Lower lobe of right lung (tissue), 2 donors: ENCODE measurements at regions not wholly inside any gene's neighbourhood (a gene's known extent, or its start where the extent isn't known, plus 50 kb on each side); places are given as distances from the start of the nearest gene placed in this dataset.

ENCODE experiments used
- ATAC-seq, 2 donors: fragments of 200-7000 bp; cut with Tn5 transposase; one replicate each; pipeline ENCODE4 v1.9.1; 2020 to 2022; ENCODE audit warnings: mild to moderate bottlenecking in 2 of 2, moderate library complexity in 2 of 2
- DNase-seq: peaks from one replicate; pipeline ENCODE4 v3.0.0-alpha.2; 2020
- H3K27ac ChIP-seq: fragments of 200-600 bp; one replicate; pipeline ENCODE4 v1.8.0; 2022
- H3K27me3 ChIP-seq: fragments of 200-600 bp; one replicate; pipeline ENCODE4 v1.8.0; 2022; ENCODE audit warnings: low read depth
- H3K36me3 ChIP-seq: fragments of 200-600 bp; one replicate; pipeline ENCODE4 v1.8.0; 2022; ENCODE audit warnings: mild to moderate bottlenecking
- H3K4me1 ChIP-seq: fragments of 200-600 bp; one replicate; pipeline ENCODE4 v1.8.0; 2022
- H3K4me3 ChIP-seq: fragments of 200-600 bp; one replicate; pipeline ENCODE4 v1.8.0; 2022; ENCODE audit warnings: mild to moderate bottlenecking
- H3K9me3 ChIP-seq: fragments of 200-600 bp; one replicate; pipeline ENCODE4 v1.8.0; 2022
- intact Hi-C: fragments of 100-400 bp; cut with DNase I; formaldehyde crosslinking; loops from one replicate; pipeline ENCODE4 v1.11.0; 2022
- TF ChIP-seq, protein P1 (sequence below): fragments of 200-600 bp; IDR thresholded peaks from one replicate; pipeline ENCODE4 v1.8.0; 2022; ENCODE audit warnings: antibody characterized with exemption, mild to moderate bottlenecking
- donor health status: DM: no; HTN: yes; CAD: no; lungs with severe emphysema.

DNA sequence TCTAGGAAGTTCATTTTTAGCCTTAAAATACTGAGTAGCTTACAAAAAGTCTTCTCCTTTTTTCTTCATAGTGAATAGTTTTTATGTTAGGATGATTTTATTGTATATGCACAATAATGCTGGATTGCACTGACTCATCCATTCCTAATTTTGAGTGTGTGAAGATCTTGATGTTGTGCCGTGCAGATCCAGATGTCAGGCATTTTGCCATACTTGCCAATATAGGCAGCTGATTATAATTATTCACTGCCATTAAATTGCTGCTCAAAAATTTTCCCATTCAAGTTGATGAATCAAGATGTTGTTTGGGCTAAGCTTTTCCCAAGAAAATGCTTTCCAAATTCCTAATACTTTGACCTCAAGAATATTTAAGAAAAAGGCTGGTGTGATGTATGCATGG lies 218.3 kb downstream of the AHR start:
- ATAC-seq (no peak), DNase-seq (no peak)
- H3K27ac ChIP-seq, result no peak overlapping the region
- H3K27me3 ChIP-seq, result no peaks in the 10 kb centered on the region
- intact Hi-C loops, result no loop called here
- H3K4me1 ChIP-seq, result peaks cover 9% of the 10 kb centered on the region
- TF ChIP-seq, protein P1, sequence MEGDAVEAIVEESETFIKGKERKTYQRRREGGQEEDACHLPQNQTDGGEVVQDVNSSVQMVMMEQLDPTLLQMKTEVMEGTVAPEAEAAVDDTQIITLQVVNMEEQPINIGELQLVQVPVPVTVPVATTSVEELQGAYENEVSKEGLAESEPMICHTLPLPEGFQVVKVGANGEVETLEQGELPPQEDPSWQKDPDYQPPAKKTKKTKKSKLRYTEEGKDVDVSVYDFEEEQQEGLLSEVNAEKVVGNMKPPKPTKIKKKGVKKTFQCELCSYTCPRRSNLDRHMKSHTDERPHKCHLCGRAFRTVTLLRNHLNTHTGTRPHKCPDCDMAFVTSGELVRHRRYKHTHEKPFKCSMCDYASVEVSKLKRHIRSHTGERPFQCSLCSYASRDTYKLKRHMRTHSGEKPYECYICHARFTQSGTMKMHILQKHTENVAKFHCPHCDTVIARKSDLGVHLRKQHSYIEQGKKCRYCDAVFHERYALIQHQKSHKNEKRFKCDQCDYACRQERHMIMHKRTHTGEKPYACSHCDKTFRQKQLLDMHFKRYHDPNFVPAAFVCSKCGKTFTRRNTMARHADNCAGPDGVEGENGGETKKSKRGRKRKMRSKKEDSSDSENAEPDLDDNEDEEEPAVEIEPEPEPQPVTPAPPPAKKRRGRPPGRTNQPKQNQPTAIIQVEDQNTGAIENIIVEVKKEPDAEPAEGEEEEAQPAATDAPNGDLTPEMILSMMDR, result no peak
- H3K4me3 ChIP-seq, result no peak overlapping the region
- no peaks in the 10 kb centered on the region for H3K36me3 ChIP-seq
- no peaks in the 10 kb centered on the region for H3K9me3 ChIP-seq

DNA sequence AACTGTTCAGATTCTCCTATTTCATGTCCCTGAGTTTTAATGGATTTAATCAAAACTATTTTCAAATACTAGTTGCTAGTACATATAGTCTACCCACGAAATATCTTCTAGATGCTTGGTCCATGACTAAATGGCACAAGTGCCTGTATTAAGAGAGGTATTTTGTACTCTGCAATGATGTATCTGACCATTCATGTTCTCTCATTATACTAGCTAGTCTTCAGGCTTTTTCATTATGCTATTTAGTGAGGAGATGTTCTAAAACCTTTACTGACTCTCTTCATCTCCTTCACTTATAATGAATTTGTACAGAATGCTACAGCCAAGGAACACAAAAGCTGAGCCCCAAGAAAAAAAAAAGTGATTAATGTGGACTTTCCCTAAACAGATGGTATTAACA lies 222.5 kb downstream of the AHR start:
- H3K27ac ChIP-seq, result peak overlapping the region; percentile 2
- H3K4me3 ChIP-seq, result no peak overlapping the region
- intact Hi-C loops, result no loop called here
- no peaks in the 10 kb centered on the region for H3K36me3 ChIP-seq
- ATAC-seq (no peak), DNase-seq (no peak)
- TF ChIP-seq, protein P1, result no peak
- peaks cover 19% of the 10 kb centered on the region for H3K4me1 ChIP-seq
- H3K9me3 ChIP-seq, result no peaks in the 10 kb centered on the region
- H3K27me3 ChIP-seq, result no peaks in the 10 kb centered on the region

DNA sequence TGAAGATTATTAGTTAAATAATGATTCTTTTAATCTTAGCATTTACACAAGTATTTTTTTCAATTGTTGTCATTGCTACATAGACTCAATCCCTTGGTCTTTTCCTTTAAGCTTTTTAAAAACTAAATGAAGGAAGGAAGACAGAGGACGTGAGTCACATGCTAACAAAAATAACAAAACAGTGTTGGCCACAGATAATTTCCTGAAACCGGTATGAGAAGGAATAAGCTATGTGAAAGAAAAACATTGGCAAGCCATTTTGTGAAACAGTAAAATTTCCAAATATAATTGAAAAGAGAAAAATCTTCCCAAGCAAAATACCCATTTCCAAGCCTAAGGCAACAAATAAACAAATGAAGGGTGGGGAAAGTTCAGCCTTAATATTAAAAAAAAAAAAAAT lies 223.0 kb downstream of the AHR start:
- DNase-seq (no peak), ATAC-seq (no peak)
- Histone ChIP-seq H3K9me3 (no peaks in the 10 kb centered on the region), H3K4me1 (peaks cover 19% of the 10 kb centered on the region), H3K27me3 (no peaks in the 10 kb centered on the region), H3K4me3 (no peak overlapping the region), H3K36me3 (no peaks in the 10 kb centered on the region), H3K27ac (peak overlapping the region; percentile 2)
- TF ChIP-seq, protein P1, result no peak
- intact Hi-C loops, result no loop called here

DNA sequence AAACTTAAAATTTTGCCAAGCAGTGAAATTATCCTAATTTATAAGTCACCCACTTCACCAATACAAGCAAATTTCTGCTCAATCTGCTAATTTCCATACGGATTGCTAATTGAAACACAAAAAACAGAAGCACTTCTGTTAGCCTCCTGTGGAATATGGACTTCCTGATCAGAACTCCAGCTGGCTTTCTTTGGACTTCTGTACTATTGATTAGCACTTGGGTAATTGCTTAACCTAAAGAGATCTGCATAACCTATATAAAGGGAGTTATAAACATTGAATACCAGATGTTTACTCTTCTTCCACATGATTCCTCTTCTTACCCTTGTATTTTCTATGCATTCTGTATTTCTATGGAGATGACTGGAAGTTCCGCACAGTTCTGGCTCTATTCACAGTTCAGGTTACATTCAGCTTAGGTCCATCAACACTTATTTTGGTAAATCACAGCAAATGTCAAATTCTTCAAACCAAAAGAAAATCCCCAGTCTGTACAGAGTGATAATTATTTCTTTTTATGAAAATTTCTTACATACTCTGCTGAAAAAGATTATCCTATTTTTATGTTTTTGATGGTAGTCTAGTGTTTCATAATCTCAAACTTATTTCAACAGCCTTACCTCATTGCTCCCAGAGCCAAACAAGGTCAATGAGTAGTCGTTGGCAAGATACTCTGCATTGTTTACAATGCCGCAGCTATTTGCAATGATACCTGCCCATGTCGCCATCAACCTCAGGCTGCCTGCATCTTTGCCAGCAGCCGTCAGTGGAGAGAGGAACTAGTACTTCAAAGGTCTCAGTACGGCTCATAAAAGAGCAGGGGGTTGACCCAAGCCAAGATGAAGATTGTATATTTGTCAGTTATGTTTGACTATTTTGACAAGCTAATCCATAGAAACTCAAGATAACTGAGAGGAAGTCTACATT lies 225.6 kb downstream of the AHR start:
- TF ChIP-seq, protein P1, result no peak
- ATAC-seq, result peak; percentile 94 to 96
- H3K27me3 ChIP-seq, result no peaks in the 10 kb centered on the region
- H3K9me3 ChIP-seq, result no peaks in the 10 kb centered on the region
- peak overlapping the region; percentile 37 for H3K27ac ChIP-seq
- intact Hi-C loops, result no loop called here
- H3K4me1 ChIP-seq, result peaks cover 19% of the 10 kb centered on the region
- H3K36me3 ChIP-seq, result no peaks in the 10 kb centered on the region
- DNase-seq, result peak; percentile 74
- no peak overlapping the region for H3K4me3 ChIP-seq

DNA sequence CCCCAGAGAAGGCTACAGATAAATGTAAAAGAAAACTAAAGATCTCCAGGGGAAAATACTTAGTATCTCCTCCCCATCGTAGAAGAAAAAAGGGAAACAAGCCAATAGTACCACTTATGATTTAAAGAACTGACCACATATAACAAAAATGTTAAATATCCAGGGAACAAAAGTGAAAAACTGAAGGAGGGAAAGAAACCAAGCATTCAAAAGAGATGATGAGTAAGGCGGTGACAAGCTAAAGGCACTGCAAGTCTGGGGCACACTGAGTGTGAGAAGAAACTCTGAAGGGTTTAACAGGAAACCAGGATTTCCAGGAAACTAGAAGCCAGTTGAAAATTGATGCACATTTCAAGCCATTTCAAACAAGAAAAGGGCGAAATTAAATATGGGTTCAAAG lies 226.3 kb downstream of the AHR start:
- peaks cover 19% of the 10 kb centered on the region for H3K4me1 ChIP-seq
- H3K36me3 ChIP-seq, result no peaks in the 10 kb centered on the region
- peak in 1 of 2 donors; percentile 45 for ATAC-seq
- H3K9me3 ChIP-seq, result no peaks in the 10 kb centered on the region
- no peak overlapping the region for H3K4me3 ChIP-seq
- no peak for DNase-seq
- TF ChIP-seq, protein P1, result no peak
- intact Hi-C loops, result no loop called here
- peak overlapping the region; percentile 37 for H3K27ac ChIP-seq
- H3K27me3 ChIP-seq, result no peaks in the 10 kb centered on the region
